HG03103 (cell line): ENCODE measurements at regions not wholly inside any gene's neighbourhood (a gene's known extent, or its start where the extent isn't known, plus 50 kb on each side); places are given as distances from the start of the nearest gene placed in this dataset.

ENCODE experiments used
- ATAC-seq: cut with Tn5 transposase; IDR thresholded peaks from one replicate; pipeline ENCODE4 v1.9.1; 2021; ENCODE audit warnings: low read depth; ENCODE audit not compliant: unreplicated experiment

DNA sequence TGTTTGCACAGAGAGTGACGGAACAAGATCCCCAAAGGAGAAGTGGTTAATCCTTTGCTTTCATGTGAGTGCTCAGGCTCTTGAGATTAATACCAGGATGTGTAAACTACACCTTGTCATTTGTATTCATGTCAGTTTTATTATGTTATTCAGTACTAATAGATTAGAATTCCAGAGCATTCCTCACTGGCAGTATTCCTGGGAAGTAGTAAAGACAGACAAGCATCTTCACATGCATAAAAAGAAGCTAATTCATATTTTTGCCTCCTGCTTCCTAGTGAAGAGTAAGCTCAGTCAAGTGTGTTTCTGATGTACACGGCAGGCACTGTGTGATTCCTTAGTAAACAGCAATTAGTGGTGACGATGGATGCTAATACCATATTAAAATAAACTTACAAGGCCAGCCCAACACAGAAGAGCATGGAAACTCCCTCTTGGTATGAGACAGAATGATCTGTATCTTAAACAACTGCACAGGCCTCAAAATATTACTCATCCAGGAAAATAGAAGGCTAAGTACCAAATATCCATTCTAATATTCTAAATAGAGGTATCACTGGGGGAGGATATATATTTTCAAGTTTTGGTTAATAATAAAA, 336.8 kb upstream of the MCTP2 start:
- no peak for ATAC-seq

DNA sequence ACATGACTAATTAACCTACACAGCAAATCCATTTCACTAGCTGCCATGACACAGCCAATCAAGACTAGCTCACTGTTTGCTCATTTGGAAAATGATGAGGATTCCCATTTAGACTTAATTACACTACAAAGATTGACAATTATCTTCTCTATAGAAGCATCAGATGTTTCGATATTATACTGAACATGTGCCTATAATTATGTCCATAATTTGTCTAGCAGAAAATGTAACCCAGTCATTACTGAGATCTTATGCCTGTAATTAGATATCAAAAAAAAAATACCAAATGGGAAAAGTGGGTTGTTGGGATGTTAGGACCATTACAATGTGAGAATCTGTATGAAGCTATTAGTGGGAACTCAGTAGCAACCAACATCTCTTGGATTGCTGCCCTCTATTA, 344.2 kb upstream of the MCTP2 start:
- ATAC-seq = no peak

DNA sequence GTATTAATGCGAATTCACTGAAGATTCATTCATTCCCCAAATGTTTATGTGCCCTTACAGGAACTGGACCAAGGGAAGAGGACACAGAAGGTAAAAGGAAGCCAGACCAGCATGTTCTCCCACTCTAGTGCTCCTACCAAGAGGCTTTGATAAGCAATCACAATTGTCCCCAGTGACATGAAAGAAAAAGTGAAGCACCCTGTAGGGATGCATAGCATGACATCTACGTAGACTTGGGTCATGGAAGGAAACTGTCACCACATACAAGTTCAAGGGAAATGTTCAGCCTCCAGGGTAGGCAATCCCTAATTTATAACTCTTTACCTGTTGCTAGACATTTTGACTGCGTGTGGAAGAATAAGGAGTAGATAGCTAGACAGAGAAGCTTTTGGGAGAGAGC, 348.6 kb upstream of the MCTP2 start:
- no peak for ATAC-seq

DNA sequence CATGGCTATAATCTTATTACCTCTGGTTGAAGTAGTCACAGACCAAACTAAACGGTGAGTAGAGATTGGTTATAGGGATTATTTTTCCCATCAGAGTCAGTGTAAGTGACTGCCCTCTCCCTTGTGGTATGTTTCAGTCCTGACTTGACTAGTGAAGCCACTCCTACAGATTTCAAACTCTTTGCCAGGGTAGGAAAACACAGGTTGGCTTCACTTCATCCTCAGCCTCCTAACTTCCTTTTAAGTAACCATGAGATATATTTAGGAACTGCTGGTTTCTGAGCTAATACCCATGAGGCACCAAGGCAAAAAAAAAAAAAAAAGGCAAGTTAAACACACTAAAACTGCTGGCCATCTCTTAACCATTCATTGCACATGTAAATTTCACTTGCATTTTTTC, 349.2 kb upstream of the MCTP2 start:
- ATAC-seq = no peak

DNA sequence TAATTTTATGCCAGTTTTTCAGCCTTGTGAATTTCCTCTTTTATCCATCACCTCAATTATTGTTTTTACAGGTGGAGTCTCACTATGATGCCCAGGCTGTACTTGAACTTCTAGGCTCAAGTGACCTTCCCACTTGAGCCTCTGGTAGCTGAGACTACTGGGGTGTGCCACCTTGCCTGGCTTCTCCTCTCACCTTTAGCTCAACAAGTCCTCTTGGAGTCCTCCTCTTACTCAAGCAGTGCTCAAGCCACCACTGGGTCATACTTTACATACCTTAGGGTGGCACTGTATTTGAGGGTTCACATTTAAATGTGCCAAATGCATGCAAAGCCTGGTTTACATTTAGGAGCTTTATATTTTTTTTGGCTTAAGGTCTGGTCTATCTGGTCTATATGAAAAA, 350.1 kb upstream of the MCTP2 start:
- no peak for ATAC-seq

DNA sequence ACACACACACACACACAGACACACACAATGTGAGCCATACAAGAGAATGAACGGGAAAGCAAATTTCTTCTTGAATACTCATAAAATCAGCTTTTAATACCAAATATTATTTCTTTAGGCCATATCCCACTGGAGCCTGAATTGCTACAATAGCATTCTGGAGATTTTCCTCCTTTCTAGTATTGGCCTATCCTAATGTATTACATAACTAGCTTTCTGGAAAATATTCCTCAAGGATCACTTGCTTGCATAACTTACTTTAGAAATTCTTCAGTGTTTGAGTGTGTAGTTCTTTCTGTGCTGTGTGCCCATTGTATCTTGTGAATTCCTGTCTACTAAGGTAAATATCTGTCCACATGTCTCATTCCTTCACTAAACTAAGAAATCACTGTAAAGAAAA, 351.0 kb upstream of the MCTP2 start:
- no peak for ATAC-seq

DNA sequence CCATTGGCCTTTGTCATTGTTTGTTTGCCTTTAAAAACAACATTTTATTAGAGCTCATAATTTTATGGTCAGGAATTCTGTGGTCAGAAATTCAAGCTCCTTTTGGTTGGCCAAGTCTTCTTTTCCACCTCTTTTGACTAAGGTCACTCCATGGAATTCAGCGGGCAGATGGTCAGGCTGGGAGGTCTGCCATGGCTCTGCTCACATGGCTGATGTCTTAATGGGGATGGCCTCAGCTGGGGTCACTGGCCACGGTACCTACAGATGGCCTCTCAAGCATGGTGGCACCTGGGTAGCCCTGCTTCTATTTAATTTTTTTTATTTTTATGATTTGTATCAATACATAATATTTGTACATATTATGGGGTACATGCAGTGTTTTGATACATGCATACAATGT, 360.8 kb upstream of the MCTP2 start:
- no peak for ATAC-seq

DNA sequence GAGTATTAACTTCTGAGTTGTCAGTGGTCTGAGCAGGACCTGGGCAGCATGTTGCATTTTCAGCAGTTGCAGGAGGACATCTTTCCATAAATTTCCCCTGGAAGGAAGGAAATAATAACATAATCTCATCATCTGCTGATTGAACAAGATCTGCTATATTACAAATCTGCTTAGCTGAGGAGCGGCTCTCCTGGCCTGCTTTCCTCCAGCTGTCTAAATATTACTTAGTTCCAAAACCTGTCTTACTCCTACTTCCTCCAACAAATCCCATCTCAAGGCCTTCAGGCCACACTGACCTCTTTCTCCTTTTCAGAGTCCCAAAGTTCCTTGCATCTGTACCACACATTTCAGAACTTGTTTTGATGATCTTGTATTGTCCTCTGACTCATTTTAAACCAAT, 364.4 kb upstream of the MCTP2 start:
- no peak for ATAC-seq

DNA sequence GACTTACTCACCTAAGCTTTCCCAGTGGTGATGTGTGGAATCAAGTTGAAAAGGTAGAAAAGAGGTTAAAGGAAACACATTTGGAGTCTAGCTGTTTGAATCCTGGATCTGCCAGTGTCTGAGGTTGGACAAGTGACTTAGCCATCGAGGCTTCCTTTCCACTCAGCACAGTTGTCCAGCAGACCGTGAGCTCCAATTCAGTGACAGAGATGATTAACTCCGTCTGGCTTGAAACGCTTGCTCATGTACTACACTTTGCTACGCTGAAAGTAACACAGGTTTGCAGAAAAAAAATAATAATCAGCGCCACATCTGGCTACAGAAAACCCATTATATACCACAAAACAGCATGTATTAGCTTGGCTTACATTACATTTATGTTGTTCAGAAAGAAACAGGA, 364.9 kb upstream of the MCTP2 start:
- ATAC-seq = no peak

DNA sequence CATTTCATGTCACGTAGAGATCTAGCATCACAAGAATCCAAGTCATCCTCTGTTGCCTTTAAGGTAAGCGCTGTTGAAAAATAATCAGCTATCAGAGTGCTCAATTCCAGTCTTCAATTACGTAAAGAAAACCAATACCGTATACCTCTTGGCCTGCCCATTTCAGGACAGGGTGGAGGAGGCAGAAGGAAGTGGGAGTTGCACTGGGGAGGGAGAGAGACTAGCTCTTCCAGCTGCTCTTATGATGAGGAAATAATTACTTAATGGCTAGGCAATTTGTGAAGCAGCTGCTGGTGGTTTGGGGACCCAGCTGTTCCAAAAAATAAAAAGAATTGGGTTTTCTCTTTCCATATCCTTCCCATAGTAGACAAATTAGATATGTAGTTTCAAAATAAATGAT, 365.8 kb upstream of the MCTP2 start:
- no peak for ATAC-seq

DNA sequence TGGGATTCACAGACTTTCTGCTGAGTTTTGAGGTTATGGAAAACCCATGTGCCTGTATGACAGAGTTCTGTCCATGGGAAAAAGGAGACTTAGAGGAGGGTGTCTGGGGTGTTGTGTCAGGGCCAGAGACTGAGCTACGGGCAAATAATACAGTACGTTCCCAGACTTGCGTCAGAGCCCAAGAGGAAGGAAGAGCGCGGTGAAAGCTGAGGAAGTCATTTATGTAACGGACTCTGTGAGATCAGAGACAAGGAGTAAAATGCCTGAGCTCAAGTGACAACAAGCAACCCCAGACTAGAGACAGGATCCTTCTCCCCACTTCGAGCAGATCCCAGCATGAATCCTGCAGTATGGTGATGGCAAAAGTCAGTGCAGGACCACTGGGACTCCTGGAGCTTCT, 368.6 kb upstream of the MCTP2 start:
- ATAC-seq = no peak

DNA sequence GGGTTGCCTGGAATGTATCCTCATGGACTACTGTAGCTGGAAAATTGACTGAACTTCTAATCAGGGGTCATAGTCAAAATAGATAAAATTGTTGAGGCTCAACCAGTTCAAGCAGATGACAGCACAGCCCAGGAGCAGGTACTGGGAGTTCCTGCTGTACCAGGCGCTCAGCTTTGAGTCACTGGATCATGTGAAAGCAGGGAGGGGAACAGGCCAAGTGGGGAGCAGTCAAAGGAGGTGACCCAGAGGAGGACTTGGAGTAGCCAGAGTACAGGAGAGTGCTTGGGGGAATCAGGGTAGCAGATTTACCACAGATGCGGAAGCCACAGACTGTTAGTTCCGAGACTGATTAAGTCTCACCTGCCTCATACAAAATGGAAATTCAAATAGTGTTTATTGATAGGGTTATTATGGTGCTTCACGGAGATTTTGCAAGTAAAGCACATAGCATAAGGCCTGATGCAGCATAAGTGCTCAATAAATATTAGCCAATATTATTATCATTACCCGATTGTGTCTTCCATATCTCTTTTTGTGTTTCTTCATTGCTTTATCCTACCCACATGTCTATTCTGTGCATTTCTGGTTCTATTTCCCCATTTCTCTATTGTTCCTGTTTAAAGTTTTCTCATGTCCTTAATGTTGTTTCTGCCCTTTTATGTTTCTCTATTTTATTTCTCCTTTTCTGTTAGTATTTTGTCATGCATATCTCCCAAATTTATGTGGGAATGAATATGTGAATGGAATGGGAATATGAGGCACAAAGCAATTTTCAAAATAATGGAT, 369.2 kb upstream of the MCTP2 start:
- ATAC-seq = no peak

DNA sequence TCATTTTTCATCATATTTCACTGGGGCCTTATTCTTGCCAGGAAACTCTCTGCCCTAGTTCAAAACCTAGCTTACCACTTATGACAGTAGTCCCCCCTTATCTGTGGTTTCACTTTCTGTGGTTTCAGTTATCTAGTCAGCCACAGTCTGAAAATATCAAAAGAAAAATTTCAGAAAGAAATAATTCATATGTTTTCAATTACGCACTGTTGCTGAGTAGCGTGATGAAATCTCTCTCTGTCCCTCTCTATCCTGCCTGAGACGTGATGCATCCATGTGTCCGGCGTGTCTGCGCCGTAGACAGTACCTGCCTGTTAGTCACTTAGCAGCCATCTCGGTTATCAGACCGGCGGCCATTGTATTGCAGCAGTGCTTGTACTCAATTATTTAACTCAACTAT, 369.9 kb upstream of the MCTP2 start:
- no peak for ATAC-seq

DNA sequence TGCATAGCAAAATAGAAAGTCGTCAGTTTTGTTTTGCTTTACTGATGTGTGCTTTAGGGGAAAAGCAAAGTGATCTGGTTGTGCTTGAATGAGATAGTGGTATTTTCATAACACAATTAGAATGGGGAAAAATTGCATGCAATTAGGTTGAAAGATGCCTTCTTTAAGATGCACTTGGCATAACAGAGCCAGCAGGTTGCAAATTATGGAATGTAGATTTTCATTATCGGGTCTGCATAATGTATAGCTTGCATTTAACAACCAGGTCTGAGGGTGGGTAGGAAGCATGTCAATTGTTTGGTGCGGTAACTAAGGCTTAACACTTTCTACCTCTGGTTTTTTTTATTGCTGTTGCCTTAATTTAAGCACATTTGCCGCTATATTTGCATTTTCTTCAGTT, 370.7 kb upstream of the MCTP2 start:
- ATAC-seq = no peak

DNA sequence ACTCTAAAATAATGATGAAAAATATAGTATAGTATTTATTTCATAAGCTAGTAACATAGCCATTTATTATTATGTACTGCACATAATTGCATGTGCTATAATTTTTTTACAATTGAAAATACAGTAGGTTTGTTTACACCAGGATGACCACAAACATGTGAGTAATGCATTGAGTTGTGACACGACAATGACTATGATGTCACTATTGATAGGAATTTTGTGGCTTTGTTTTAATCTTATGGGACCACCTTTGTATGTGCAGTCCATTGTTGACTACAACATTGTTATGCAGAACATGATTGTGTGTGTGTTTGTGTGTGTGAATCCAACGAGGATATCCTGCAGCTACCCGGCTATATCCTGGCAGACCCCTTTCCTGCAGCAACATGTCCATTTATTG, 372.2 kb upstream of the MCTP2 start:
- ATAC-seq = no peak

DNA sequence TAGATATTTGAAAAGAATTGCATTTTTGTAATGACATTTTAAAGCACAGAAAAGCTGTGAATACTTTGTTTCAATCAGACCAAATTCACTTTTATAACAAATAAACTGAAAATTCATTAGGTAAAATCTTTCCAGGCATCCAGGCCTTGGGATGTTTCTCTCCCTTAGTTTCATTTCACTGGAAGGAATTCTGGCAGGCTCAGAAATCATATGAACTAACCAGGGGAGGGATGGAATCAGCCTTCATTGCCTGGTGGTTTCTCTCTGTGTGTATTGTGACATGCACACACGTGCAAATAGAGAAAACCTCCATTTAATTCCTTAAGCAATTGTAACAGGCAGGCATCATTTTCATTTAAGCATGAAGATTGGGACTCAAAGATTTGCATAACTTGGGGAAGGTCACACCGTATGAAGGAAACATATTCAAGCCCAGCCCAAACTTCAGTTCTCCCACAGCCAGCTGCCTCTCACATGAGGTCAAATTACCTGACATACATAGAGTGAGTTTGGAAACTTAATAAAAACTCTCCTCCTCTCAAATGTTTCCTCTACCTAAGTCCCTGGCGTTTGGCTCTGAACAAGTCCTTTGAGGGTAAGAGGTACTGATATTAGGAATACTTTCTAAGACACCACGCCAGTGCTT, 376.1 kb upstream of the MCTP2 start:
- no peak for ATAC-seq

DNA sequence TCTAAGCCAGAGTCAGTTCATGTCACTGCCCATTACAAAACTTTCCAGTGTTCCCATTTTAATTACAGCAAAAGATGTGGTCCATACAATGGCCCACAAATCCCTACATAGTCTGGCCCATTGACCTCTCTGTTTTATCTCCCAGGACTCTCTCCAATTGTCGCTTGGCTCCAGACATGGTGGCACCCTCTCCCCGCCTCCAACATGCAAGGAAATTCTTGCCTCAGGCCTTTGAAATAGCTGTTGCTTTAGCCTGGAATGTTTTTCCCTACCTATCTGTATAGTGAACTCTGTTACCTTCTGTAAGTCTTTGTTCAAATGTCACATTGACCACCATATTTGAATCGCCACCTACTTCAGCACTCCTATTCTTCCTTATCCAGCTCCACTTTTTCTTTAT, 377.3 kb upstream of the MCTP2 start:
- ATAC-seq = no peak

DNA sequence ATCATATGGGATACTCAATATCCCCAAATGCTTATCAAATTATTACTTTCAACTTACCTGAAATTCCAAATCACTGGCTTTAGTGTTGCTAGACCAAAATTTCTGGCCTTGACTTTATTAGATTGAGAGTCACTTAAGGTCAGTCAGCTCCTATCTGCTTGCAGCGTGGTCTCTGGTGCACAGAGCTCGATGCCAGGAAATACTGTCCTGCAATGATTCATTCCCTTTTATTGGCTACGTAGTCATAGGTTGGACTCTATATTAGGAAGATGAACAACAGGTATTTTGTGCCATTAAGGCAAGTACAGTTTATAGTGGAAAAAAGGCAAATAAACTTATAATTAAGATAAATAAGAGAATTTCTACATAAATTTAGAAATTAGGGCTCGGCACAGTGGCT, 378.6 kb upstream of the MCTP2 start:
- ATAC-seq = no peak

DNA sequence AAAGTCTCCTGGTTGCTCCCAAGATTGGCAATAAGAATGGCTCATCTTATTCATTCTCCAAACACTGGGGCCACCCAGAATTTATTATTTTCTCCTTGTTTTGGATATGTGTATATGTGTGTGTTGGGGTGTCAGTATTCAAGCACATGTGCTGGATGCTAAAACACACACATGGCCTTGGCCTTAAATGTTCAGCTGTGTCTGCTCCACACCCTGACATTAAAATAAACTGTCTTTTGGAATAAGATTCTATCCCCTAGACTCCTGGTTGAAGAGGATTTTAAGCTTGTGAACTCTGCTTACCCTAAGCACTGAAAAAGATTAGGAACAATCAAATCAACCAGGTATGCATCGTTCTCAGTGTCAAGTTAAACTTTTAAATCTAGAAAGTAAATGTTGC, 382.9 kb upstream of the MCTP2 start:
- ATAC-seq = no peak

DNA sequence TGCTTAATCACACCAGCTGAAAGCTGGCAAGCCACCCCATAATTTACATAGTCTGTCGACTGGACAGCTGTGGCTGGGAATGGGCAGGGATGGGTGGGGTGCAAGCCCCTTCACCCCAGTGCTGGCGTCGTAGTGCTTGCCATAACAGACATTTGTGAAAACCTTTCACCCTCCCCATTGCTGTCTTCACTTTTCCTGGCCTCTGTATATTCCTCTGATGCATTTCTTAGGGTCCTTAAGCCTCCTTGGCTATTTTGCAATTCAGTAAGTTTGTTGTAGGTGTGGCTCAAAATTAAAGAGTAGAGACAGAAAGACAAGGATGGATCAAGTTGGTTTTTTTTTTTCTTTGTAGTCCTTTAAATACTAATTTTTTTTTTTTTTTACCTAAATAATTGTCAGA, 383.3 kb upstream of the MCTP2 start:
- no peak for ATAC-seq

DNA sequence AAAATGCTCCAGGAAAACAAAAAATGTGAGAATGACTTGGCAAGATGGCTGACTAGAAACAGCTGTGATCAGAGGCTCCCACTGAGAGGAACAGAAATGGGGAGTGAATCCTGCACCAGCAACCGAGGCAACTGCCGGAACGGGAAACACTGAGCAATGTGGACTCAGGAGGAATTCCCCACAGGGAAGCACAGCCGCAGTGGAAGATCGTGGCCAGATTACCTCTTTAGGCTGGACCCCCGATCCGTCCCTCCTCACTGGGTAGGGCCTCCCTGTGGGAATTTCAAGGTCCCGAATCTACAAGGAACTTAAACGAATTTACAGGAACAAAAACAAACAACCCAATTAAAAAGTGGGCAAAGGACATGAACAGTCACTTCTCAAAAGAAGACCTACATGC, 385.2 kb upstream of the MCTP2 start:
- ATAC-seq = no peak

DNA sequence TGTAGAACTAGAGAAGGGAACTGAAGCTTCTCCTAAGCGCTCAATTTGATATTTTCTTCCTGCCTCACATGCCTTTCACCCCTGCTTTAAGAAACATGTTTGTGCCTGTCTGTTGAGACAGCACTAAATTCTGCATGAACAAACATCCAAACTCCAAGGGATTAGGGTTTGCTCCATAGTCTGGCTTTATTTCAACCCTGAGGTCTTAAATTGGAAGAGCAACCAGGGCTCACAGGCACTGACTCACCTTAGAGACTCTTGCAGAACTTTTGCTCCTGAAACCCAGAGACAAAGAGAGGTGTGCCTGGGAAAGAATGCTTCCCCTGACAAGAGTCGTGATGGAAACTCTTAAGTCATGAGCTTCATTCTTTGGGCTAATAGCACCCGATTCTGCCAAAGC, 393.9 kb upstream of the MCTP2 start:
- no peak for ATAC-seq
